HepG2 (cell line): ENCODE measurements at regions not wholly inside any gene's neighbourhood (a gene's known extent, or its start where the extent isn't known, plus 50 kb on each side); places are given as distances from the start of the nearest gene placed in this dataset.

Source experiments
- ATF6 ChIP-seq: sonication (generic); formaldehyde crosslinking; conservative IDR thresholded peaks from 2 replicates; pipeline ENCODE4 v1.4.0; 2020; ENCODE audit warnings: missing genetic modification reagents
- CAMTA2 ChIP-seq: sonication (generic); formaldehyde crosslinking; IDR thresholded peaks from 2 replicates; pipeline ENCODE4 v1.4.0; 2020; ENCODE audit warnings: mild to moderate bottlenecking, missing genetic modification reagents, borderline replicate concordance
- CENPBD1 ChIP-seq: sonication (generic); formaldehyde crosslinking; IDR thresholded peaks from 2 replicates; pipeline ENCODE4 v1.8.0; 2022; ENCODE audit warnings: missing genetic modification reagents, low read depth, mild to moderate bottlenecking, borderline replicate concordance
- GMEB2 ChIP-seq: IDR thresholded peaks from 2 replicates; pipeline ENCODE4 v1.6.1; 2016; ENCODE audit warnings: missing biosample characterization, missing genetic modification reagents, low read depth
- HNF4A ChIP-seq: sonication (generic); formaldehyde crosslinking; IDR thresholded peaks from 2 replicates; pipeline ENCODE4 v1.4.0; 2020; ENCODE audit warnings: missing genetic modification reagents
- MED13 ChIP-seq: sonication (generic); formaldehyde crosslinking; IDR thresholded peaks from 2 replicates; pipeline ENCODE4 v1.5.0; 2020; ENCODE audit warnings: missing genetic modification reagents
- MTA1 ChIP-seq: sonication (generic); formaldehyde crosslinking; IDR thresholded peaks from 2 replicates; pipeline ENCODE4 v1.4.0; 2020; ENCODE audit warnings: missing genetic modification reagents, mild to moderate bottlenecking, borderline replicate concordance
- SCMH1 ChIP-seq: sonication (generic); formaldehyde crosslinking; IDR thresholded peaks from 2 replicates; pipeline ENCODE4 v1.9.0; 2021; ENCODE audit warnings: missing genetic modification reagents, mild to moderate bottlenecking, borderline replicate concordance
- SRSF1 ChIP-seq: fragments of 200-400 bp; formaldehyde crosslinking; optimal IDR thresholded peaks from 2 replicates; pipeline ENCODE3; 2017; ENCODE audit warnings: mild to moderate bottlenecking, low read depth, low read length, moderate library complexity
- TEAD3 ChIP-seq: optimal IDR thresholded peaks from 2 replicates; pipeline ENCODE3; 2016; ENCODE audit warnings: borderline replicate concordance
- ZBTB14 ChIP-seq: sonication (generic); formaldehyde crosslinking; IDR thresholded peaks from 2 replicates; pipeline ENCODE4 v1.4.0; 2020; ENCODE audit warnings: missing genetic modification reagents
- ZFP90 ChIP-seq: sonication (generic); formaldehyde crosslinking; IDR thresholded peaks from 2 replicates; pipeline ENCODE4 v1.8.0; 2022; ENCODE audit warnings: missing genetic modification reagents, mild to moderate bottlenecking, inconsistent platforms, borderline replicate concordance
- ZMAT5 ChIP-seq: sonication (generic); formaldehyde crosslinking; IDR thresholded peaks from 2 replicates; pipeline ENCODE4 v1.5.0; 2020; ENCODE audit warnings: mild to moderate bottlenecking, low read depth, missing genetic modification reagents, borderline replicate concordance
- ZNF101 ChIP-seq: sonication (generic); formaldehyde crosslinking; IDR thresholded peaks from 2 replicates; pipeline ENCODE4 v1.4.0; 2020; ENCODE audit warnings: mild to moderate bottlenecking, low read depth, missing genetic modification reagents, borderline replicate concordance
- ZNF513 ChIP-seq: sonication (generic); formaldehyde crosslinking; conservative IDR thresholded peaks from 2 replicates; pipeline ENCODE4 v1.5.0; 2020; ENCODE audit warnings: missing genetic modification reagents
- ZSCAN31 ChIP-seq: sonication (generic); formaldehyde crosslinking; IDR thresholded peaks from 2 replicates; pipeline ENCODE4 v1.5.0; 2020; ENCODE audit warnings: low read depth, mild to moderate bottlenecking, missing genetic modification reagents

- TF ChIP-seq TEAD3 (CRISPR knock-in tag): no peak
- TF ChIP-seq CAMTA2 (CRISPR knock-in tag): no peak
- TF ChIP-seq MTA1 (CRISPR knock-in tag): no peak
- no peak for TF ChIP-seq ZFP90 (CRISPR knock-in tag)
- TF ChIP-seq GMEB2: no peak
- TF ChIP-seq ZNF101: no peak
- no peak for TF ChIP-seq ZMAT5 (CRISPR knock-in tag)
- TF ChIP-seq HNF4A (CRISPR knock-in tag): no peak
- no peak for TF ChIP-seq SRSF1
- no peak for TF ChIP-seq MED13
- TF ChIP-seq ATF6 (CRISPR knock-in tag): no peak
- no peak for TF ChIP-seq ZSCAN31 (CRISPR knock-in tag)
- no peak for TF ChIP-seq CENPBD1 (CRISPR knock-in tag)
- TF ChIP-seq ZBTB14 (CRISPR knock-in tag): no peak
- TF ChIP-seq ZNF513 (CRISPR knock-in tag): no peak
- TF ChIP-seq SCMH1 (CRISPR knock-in tag): no peak
These were observed 296.8 kb upstream of the PABPC5 start (continued) for GRCh38 chrX:91137883-91138282.
